22Rv1 (cell line): ENCODE measurements at regions not wholly inside any gene's neighbourhood (a gene's known extent, or its start where the extent isn't known, plus 50 kb on each side); places are given as distances from the start of the nearest gene placed in this dataset.

Experiments used
- ZFX ChIP-seq: fragments of 450-650 bp; IDR thresholded peaks from 2 replicates; pipeline ENCODE4 v1.6.1; 2017; ENCODE audit warnings: antibody characterized with exemption, borderline replicate concordance
- TF ChIP-seq, protein P1 (sequence below): fragments of 450-650 bp; IDR thresholded peaks from 2 replicates; pipeline ENCODE4 v1.5.1; 2017; ENCODE audit warnings: mild to moderate bottlenecking

DNA sequence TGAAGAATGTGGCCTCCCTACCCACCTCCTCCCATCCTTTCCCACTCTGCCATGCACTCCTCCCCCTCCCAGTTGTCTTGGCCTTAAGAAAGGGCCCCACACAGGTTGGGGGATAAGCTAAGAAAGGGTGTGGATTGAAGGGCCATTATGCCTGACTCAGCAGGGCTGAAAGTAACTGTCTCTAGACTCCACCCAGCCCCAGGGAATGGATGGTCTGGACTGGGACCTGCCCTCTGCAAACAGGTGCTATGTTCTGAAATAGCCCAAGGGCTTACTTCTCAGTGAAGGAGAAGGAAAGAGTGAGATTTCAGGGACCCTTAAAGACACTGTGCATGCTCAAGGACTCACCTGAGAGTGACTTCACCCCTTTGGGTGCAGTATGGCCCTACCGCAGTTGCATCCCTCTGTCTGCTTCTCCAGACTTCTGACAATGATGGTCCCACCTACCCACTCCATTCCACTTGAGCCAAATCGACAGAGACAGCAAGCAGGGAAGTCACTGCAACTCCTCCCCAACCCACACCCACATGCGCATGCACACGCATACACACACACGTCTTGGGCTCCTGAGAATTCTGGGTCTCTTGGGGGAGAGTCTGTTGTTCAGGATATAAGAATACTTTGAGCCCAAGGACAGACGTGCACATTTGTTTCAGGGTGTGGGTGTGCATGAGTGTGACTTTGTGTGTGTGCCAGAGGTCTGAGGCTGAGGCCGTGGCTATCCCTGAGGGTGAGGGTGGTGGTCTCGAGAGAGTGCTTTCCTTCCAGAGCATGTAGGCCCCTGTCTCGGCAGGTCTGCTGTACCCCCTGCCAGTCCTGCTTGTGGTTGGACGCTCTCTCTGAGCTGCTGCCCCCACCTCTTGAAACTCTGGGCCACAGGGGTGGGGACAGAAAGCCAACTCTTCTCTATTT is 231.9 kb downstream of the PTPRU start:
- TF ChIP-seq, protein P1, sequence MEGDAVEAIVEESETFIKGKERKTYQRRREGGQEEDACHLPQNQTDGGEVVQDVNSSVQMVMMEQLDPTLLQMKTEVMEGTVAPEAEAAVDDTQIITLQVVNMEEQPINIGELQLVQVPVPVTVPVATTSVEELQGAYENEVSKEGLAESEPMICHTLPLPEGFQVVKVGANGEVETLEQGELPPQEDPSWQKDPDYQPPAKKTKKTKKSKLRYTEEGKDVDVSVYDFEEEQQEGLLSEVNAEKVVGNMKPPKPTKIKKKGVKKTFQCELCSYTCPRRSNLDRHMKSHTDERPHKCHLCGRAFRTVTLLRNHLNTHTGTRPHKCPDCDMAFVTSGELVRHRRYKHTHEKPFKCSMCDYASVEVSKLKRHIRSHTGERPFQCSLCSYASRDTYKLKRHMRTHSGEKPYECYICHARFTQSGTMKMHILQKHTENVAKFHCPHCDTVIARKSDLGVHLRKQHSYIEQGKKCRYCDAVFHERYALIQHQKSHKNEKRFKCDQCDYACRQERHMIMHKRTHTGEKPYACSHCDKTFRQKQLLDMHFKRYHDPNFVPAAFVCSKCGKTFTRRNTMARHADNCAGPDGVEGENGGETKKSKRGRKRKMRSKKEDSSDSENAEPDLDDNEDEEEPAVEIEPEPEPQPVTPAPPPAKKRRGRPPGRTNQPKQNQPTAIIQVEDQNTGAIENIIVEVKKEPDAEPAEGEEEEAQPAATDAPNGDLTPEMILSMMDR = no peak
- no peak for TF ChIP-seq ZFX
